GM23338 (cell line): ENCODE measurements at regions not wholly inside any gene's neighbourhood (a gene's known extent, or its start where the extent isn't known, plus 50 kb on each side); places are given as distances from the start of the nearest gene placed in this dataset.
"Not testable (repeated sequence)": the region's sequence is repeated elsewhere in the genome, so short reads cannot be mapped to it uniquely, and the experiment has no call there.

Experiments
- ATAC-seq: fragments of 200-7000 bp; cut with Tn5 transposase; 3 replicates; pipeline ENCODE4 v1.9.1; 2020
- DNase-seq: peaks from one replicate; pipeline ENCODE4 v3.0.0-alpha.2; 2015; ENCODE audit warnings: low spot score
- H2AFZ ChIP-seq: fragments of 200-600 bp; sonication (generic); 2 replicates; pipeline ENCODE4 v1.8.0; 2016; ENCODE audit warnings: antibody characterized with exemption, mild to moderate bottlenecking, moderate library complexity
- H3F3A ChIP-seq: fragments of 200-600 bp; sonication (generic); replicated peaks from 2 replicates; pipeline ENCODE4 v1.8.0; 2017; ENCODE audit warnings: antibody characterized with exemption, mixed run types, low read depth
- H3K27ac ChIP-seq: fragments of 200-600 bp; sonication (generic); 2 replicates; pipeline ENCODE4 v1.6.1; 2016; ENCODE audit warnings: low read depth
- H3K27me3 ChIP-seq: fragments of 200-600 bp; sonication (generic); 2 replicates; pipeline ENCODE4 v1.8.0; 2016; ENCODE audit warnings: mild to moderate bottlenecking, mixed run types, moderate library complexity; ENCODE audit not compliant: insufficient read depth
- H3K36me3 ChIP-seq: fragments of 200-600 bp; sonication (generic); 2 replicates; pipeline ENCODE4 v1.8.0; 2016; ENCODE audit warnings: mild to moderate bottlenecking; ENCODE audit not compliant: insufficient read depth
- H3K4me1 ChIP-seq: fragments of 200-600 bp; sonication (generic); 2 replicates; pipeline ENCODE4 v1.8.0; 2016; ENCODE audit warnings: mild to moderate bottlenecking, moderate library complexity; ENCODE audit not compliant: insufficient read depth
- H3K4me2 ChIP-seq: fragments of 200-600 bp; sonication (generic); 2 replicates; pipeline ENCODE4 v1.7.1; 2017; ENCODE audit warnings: mixed run types
- H3K4me3 ChIP-seq: fragments of 200-600 bp; sonication (generic); 2 replicates; pipeline ENCODE4 v1.6.1; 2016; ENCODE audit warnings: mixed run types
- H3K79me2 ChIP-seq: fragments of 200-600 bp; sonication (generic); replicated peaks from 2 replicates; pipeline ENCODE4 v1.8.0; 2017; ENCODE audit warnings: mild to moderate bottlenecking; ENCODE audit not compliant: insufficient read depth
- H3K9me2 ChIP-seq: fragments of 200-600 bp; sonication (generic); 2 replicates; pipeline ENCODE4 v1.8.0; 2017; ENCODE audit not compliant: insufficient read depth
- H4K20me1 ChIP-seq: fragments of 200-600 bp; sonication (generic); replicated peaks from 2 replicates; pipeline ENCODE4 v1.8.0; 2017; ENCODE audit warnings: mild to moderate bottlenecking; ENCODE audit not compliant: insufficient read depth
- H3K27ac Mint-ChIP-seq: 2 replicates; pipeline ENCODE4 v1.8.0; 2020; ENCODE audit warnings: inconsistent platforms, mild to moderate bottlenecking, moderate library complexity, mixed read lengths
- H3K27me3 Mint-ChIP-seq: 3 replicates; pipeline ENCODE4 v1.8.0; 2022; ENCODE audit warnings: low read depth, mild to moderate bottlenecking, moderate library complexity, mixed read lengths, inconsistent platforms; ENCODE audit not compliant: insufficient read depth, poor library complexity
- H3K36me3 Mint-ChIP-seq: 3 replicates; pipeline ENCODE4 v1.8.0; 2021; ENCODE audit warnings: low read depth, mild to moderate bottlenecking, inconsistent platforms, moderate library complexity, mixed read lengths
- H3K4me1 Mint-ChIP-seq: 3 replicates; pipeline ENCODE4 v1.8.0; 2020; ENCODE audit warnings: mild to moderate bottlenecking, inconsistent platforms, mixed read lengths
- H3K4me3 Mint-ChIP-seq: 3 replicates; pipeline ENCODE4 v1.8.0; 2021; ENCODE audit warnings: moderate library complexity, mild to moderate bottlenecking, inconsistent platforms, mixed read lengths
- H3K9me3 Mint-ChIP-seq: 3 replicates; pipeline ENCODE4 v1.8.0; 2020; ENCODE audit warnings: moderate library complexity, mild to moderate bottlenecking, inconsistent platforms, mixed read lengths
- ETS1 ChIP-seq: IDR thresholded peaks from 2 replicates; pipeline ENCODE4 v1.6.1; 2016; ENCODE audit warnings: antibody characterized with exemption
- ZNF331 ChIP-seq: fragments of 250-450 bp; sonication (Bioruptor Pico); IDR thresholded peaks from 2 replicates; pipeline ENCODE4 v1.5.0; 2020; ENCODE audit warnings: low read depth, mild to moderate bottlenecking, moderate library complexity
- ZNF462 ChIP-seq: fragments of 250-450 bp; sonication (Bioruptor Pico); IDR thresholded peaks from 2 replicates; pipeline ENCODE4 v1.5.0; 2020; ENCODE audit warnings: mild to moderate bottlenecking, moderate library complexity

- TF ChIP-seq ZNF462 (CRISPR knock-in tag) (no peak), ZNF331 (CRISPR knock-in tag) (no peak)
Measured at GRCh38 chr6:86683132-86683908, 254.0 kb upstream of the HTR1E start (continued).

DNA sequence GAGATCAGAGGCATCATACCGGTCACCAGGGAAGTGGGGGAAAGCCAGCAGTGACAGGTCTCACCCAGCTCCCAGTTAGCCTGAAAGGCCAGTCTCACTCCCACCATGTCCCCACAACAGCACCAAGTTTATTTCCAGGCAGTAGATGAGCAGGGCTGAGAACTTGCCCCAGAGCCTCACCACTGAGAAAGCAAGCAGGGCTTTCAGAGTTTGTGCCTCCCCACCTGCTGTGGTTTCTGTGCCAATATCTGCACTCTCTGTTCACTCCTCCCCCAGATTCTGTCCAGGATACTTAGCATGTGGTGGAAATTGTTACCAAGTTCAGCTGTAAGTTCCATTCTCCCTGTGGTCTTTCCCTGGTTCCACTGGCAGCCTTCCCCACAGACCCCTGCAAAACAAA is 255.0 kb upstream of the HTR1E start:
- H3K27me3 Mint-ChIP-seq, result peaks cover 5% of the 10 kb centered on the region
- ATAC-seq, result no peak
- H3K9me3 Mint-ChIP-seq, result peaks cover 15% of the 10 kb centered on the region; the same call in 2 of the 3 replicates
- Histone ChIP-seq H3K36me3 (no peaks in the 10 kb centered on the region), H3K9me2 (no peaks in the 10 kb centered on the region; the same call in 1 of the 2 replicates), H4K20me1 (no peaks in the 10 kb centered on the region), H2AFZ (no peak overlapping the region), H3K27ac (no peak overlapping the region), H3F3A (no peaks in the 10 kb centered on the region), H3K27me3 (no peaks in the 10 kb centered on the region), H3K4me3 (no peak overlapping the region), H3K4me2 (no peak overlapping the region), H3K4me1 (no peaks in the 10 kb centered on the region), H3K79me2 (no peaks in the 10 kb centered on the region)
- no peak overlapping the region for H3K4me3 Mint-ChIP-seq
- no peaks in the 10 kb centered on the region for H3K36me3 Mint-ChIP-seq
- H3K27ac Mint-ChIP-seq, result no peak overlapping the region; the same call in 1 of the 2 replicates
- H3K4me1 Mint-ChIP-seq, result no peaks in the 10 kb centered on the region
- no peak for TF ChIP-seq ZNF331 (CRISPR knock-in tag)
- TF ChIP-seq ETS1, result no peak
- no peak for DNase-seq

- H3K4me3 Mint-ChIP-seq, H3K4me1 Mint-ChIP-seq, ATAC-seq: not testable (repeated sequence)
Measured at GRCh38 chr6:86681140-86681539, 256.2 kb upstream of the HTR1E start.

GRCh38 chr6:86672125-86672524 is 265.2 kb upstream of the HTR1E start:
- H3K27me3 ChIP-seq, H3K79me2 ChIP-seq, H3K4me1 ChIP-seq, H3K27ac Mint-ChIP-seq, ATAC-seq, H4K20me1 ChIP-seq, H3K4me1 Mint-ChIP-seq, DNase-seq, H3K27me3 Mint-ChIP-seq, H3K4me2 ChIP-seq, H3F3A ChIP-seq, H3K27ac ChIP-seq, H2AFZ ChIP-seq, H3K36me3 ChIP-seq, H3K9me2 ChIP-seq, H3K4me3 Mint-ChIP-seq, H3K4me3 ChIP-seq: not testable (repeated sequence)
- Mint-ChIP-seq H3K36me3 (peaks cover 25% of the 10 kb centered on the region), H3K9me3 (peaks cover 43% of the 10 kb centered on the region)

More at GRCh38 chr6:86681140-86681539, 256.2 kb upstream of the HTR1E start:
- not testable (repeated sequence) for H3F3A ChIP-seq, H4K20me1 ChIP-seq, H3K4me2 ChIP-seq, H3K36me3 ChIP-seq, H3K27me3 Mint-ChIP-seq, H3K27ac Mint-ChIP-seq, H3K9me2 ChIP-seq, H3K27me3 ChIP-seq, H3K27ac ChIP-seq, DNase-seq, H3K79me2 ChIP-seq, H3K4me1 ChIP-seq, H3K4me3 ChIP-seq, H3K36me3 Mint-ChIP-seq, H2AFZ ChIP-seq
- H3K9me3 Mint-ChIP-seq, result peaks cover 15% of the 10 kb centered on the region; the same call in 2 of the 3 replicates
